SH-SY5Y (cell line): ENCODE measurements at regions not wholly inside any gene's neighbourhood (a gene's known extent, or its start where the extent isn't known, plus 50 kb on each side); places are given as distances from the start of the nearest gene placed in this dataset.

Experiments used
- GATA2 ChIP-seq: IDR thresholded peaks from 2 replicates; pipeline ENCODE4 v1.6.1; 2011; ENCODE audit warnings: mild to moderate bottlenecking, low read depth, low read length
- GATA3 ChIP-seq: IDR thresholded peaks from 2 replicates; pipeline ENCODE4 v1.6.1; 2011; ENCODE audit warnings: low read depth, mild to moderate bottlenecking, low read length, moderate library complexity

GRCh38 chr18:10284540-10285282, 169.7 kb upstream of the APCDD1 start:
- TF ChIP-seq GATA3, result no peak
- TF ChIP-seq GATA2, result no peak
